Sciatic nerve (tissue), 2 donors: ENCODE measurements at regions not wholly inside any gene's neighbourhood (a gene's known extent, or its start where the extent isn't known, plus 50 kb on each side); places are given as distances from the start of the nearest gene placed in this dataset.

Experiments used
- ATAC-seq: fragments of 200-7000 bp; cut with Tn5 transposase; one replicate; pipeline ENCODE4 v1.9.1; 2020; ENCODE audit warnings: mild to moderate bottlenecking, moderate library complexity
- DNase-seq: peaks from one replicate; pipeline ENCODE4 v3.0.0-alpha.2; 2020; ENCODE audit warnings: low spot score
- intact Hi-C: fragments of 100-400 bp; cut with DNase I; formaldehyde crosslinking; loops from one replicate; pipeline ENCODE4 v1.14.2; 2022
- donor health status: DM: no; HTN: no; CAD: no.
- donor health status: DM: no; HTN: no; CAD: no.

DNA sequence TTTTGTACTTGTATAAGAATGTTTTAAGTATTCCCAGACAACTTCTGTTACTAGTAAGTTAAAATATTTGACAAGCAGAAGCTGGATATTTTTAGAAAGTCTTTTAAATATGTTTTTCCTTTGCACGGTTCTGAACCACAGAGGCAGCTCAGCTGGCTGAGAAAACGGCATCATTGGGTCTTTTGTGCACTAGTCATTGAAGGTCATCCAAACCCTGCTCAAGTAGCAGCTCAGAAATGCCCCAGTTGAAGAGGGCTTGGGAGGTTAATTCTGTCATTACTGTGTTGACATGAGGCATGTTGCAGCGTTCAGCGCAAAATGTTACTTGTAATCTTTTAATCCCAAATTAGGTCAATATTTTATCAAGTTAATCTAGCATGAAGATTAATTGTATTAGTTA lies 383.7 kb upstream of the FAM241A start:
- DNase-seq (no peak), ATAC-seq (no peak)
- intact Hi-C loops, result no loop called here

DNA sequence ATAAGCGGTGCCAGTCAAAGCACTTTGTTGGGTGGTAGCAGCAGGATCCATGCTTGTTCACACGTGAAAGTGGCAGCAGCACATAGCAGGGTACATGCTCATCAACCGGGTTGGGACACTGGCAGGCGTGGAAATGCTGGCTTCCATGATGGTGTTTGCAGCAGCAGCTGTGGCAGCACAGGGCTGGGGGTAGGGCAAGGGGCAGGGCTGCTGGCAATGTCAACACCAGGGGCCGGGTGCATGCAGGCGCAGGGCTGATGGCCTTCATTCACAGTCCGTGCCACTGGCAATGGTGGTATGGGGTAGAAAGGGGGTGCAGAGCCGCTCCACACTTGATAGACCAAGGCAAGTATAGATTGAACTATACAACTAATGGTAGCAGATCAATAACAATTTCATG lies 374.7 kb upstream of the FAM241A start:
- DNase-seq (no peak), ATAC-seq (no peak)
- intact Hi-C loops, result no loop called here

DNA sequence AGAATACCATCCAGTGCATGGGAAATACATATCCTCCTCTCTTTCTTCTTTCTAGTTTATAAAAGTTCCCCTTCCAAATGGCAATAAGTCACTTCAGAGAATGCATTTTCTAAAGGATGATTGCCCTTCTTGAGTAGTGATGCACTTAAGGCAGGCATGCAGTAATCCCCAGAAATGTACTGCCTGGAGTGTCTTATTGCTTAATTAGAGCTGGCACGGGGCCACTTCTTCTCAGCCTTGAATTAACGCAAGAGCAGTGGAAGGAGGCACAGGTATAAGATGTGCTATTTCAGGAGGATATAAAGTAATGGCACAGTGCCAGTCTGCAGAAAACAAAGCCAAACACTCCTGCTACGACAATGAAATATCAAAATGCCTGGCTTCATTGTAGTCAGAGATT lies 371.4 kb upstream of the FAM241A start:
- DNase-seq, result no peak
- no peak for ATAC-seq
- intact Hi-C loops, result no loop called here

DNA sequence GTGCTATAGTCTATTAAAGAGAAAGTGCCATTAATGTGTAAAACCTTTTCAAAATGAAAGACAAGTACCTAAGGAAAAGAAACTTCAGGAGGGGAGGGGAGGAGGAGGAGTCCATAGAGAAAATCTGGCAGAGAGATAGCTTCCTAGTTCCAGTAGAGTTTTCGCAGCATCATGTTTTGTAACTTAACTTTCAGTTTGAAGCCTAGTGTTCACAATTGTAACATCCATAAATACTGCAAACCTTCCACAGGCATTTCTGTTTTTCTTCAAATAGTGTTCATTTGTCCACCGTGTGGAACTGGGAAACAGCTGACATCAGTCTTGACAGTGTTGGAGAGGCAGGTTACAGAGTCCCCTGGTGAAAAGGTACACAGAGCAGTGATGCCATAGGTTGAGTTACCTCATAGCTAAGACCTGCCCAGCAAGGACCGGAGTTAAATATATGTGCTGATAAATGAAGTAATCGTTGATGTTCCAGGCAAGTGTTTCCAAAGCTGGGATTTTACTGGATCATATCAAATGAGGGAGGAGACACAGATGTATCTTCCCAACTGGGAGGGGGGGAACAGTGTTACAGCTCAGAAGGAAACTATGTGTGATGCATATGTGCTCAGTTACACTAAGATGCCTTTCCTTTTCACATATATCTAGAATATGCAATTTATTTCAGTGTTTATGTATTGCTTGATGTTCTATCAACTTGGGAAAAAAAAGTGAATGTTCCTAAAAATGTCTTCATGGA lies 369.5 kb upstream of the FAM241A start:
- ATAC-seq (no peak), DNase-seq (no peak)
- intact Hi-C loops, result no loop called here

DNA sequence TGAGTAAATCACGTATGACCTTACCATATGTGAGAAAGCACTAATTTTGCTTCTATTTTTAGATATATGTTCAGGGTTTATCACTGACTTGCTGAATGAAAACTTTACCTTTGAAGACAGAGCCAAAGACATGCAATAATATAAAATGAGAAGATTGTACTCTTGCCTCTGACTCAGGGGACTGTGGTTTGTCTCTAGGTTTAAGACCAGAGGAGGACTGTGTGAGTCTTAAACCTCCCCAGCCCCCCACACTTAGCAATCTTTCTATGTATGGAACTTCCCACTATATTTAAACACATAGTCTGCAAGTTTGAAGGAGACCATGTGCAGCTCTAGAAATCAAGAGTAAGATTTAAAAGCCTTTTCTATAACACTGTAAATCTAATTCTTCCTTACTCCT lies 368.7 kb upstream of the FAM241A start:
- DNase-seq (no peak), ATAC-seq (no peak)
- intact Hi-C loops, result no loop called here

DNA sequence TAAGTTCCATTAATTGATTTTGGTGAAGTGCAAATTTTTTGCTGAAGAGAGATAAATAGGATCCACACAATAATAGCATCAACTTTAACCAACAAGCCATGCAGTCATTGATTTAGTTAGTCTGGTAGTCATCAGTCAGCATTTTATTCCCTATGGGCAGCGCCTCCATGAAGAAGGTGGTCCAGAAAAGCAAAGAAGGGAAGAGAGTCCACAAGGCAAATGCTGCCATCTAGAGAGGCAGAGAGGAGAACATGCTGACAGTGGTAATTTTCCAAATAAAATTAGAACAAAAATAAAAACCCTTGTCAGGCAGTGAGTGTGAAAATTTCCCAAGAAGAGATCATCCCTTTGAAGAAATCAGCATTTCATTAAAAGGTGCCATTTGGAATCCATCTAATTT lies 366.7 kb upstream of the FAM241A start:
- intact Hi-C loops, result no loop called here
- DNase-seq, result no peak
- ATAC-seq, result no peak

DNA sequence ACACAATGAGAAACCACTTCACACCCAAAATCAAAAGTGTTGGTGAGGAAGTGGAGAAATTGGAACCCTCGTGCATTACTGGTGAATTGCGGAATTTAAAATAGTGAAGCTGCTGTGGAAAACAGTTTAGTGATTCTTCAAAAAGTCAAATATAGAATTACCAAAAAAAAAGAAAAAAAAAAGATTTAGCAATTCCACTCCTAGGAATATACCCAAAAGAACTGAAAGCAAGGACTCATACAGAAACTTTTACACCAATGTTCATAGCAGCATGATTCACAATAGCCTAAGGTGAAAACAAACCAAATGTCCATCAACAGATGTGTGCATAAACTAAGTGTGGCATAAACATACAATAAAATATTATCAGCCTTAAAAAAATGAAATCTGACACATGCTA lies 364.3 kb upstream of the FAM241A start:
- no peak for DNase-seq
- intact Hi-C loops, result no loop called here
- ATAC-seq, result no peak

DNA sequence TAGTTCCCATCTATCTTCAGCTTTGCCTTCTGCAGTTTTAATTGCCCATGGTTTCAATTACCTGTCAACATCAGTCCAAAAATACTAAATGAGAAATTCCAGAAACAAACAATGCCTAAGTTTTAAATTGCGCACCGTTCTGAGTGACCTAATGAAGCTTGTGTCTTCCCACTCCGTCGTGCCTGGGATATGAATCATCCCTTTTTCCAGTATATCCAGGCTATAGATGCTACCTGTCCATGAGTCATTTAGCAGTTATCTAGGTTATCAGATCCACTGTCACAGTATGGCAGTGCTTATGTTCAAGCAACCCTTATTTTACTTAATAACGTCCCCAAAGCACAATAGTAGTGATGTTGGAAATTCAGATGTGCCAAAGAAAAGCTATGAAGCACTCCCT lies 363.6 kb upstream of the FAM241A start:
- no peak for ATAC-seq
- intact Hi-C loops, result no loop called here
- DNase-seq, result no peak

DNA sequence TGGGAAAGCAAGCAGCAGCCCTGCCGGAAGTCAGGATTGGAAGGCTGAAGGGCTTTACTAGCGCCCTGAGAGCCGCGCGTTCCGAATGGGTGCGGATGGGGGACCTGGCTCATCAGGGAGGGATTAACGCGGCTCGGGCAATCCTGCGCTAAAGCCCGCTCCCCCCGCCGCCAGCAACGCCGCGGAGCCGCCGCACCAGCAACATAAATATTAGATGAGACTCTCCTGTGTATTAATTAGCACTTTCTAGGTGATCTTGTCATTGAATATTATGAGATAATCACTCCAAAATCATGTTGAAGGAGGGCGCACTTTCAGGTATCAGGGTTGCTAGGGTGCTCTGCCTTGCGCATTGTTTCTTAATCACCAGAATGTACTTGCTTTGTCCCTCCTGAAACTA lies 357.2 kb upstream of the FAM241A start:
- no peak for ATAC-seq
- intact Hi-C loops, result loop anchor here (5.0 kb wide), 1 partner anchor 709 kb away; no protein-coding TSS in a partner anchor
- no peak for DNase-seq

DNA sequence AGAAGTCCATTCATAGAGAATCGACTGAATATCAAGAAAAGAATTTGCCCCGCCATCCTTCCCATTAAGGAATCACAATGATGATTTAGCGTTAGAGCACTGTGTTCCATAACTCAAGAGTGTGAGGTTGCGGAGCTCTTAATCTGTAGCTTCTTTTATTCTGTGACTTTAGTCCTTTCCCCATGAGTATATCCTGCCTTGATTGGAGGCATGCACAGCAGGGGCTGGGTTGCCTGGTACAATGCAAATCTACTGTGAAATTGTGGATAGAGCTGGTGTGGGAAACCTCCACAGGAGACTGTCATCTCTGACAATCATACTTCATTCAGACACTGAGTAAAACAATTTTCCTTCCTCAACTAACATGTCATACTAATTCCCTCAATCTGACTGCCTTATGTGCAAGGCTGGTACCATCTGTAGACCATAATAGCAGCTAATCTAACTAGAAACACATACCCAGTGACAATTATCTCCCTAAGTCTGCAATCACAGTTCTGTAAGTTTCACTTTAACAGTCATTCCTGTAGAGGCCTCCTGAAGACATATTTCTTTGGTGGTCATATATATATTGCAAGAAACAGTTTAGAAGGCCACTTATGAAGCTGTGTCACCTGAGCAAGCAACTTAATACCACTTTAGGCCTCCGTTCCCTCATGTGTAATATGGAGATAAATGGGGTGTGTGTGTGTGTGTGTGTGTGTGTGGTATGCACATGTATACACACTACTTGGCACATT lies 355.2 kb upstream of the FAM241A start:
- DNase-seq (no peak), ATAC-seq (no peak)
- intact Hi-C loops, result loop anchor here (5.0 kb wide), 1 partner anchor 707 kb away; no protein-coding TSS in a partner anchor

DNA sequence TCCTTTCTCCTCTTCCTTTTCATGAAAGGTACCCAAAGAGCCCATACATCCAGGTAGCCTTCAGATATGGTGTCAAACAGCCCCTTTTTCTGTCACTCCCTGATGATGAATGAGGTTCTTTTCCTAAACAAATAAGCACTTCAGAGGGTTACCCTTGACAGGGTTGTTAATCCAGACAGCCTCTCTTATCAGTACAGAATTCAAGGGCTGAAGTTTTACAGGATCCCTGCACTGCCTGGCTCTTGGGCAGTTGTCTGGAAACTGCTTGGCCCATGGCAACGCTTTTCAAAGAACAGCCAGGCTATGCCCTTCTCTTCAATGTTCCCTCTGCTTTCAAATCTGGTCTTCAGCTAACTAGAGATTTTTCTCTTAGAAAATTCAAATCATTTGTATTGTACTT lies 352.6 kb upstream of the FAM241A start:
- DNase-seq, result no peak
- no peak for ATAC-seq
- intact Hi-C loops, result no loop called here

DNA sequence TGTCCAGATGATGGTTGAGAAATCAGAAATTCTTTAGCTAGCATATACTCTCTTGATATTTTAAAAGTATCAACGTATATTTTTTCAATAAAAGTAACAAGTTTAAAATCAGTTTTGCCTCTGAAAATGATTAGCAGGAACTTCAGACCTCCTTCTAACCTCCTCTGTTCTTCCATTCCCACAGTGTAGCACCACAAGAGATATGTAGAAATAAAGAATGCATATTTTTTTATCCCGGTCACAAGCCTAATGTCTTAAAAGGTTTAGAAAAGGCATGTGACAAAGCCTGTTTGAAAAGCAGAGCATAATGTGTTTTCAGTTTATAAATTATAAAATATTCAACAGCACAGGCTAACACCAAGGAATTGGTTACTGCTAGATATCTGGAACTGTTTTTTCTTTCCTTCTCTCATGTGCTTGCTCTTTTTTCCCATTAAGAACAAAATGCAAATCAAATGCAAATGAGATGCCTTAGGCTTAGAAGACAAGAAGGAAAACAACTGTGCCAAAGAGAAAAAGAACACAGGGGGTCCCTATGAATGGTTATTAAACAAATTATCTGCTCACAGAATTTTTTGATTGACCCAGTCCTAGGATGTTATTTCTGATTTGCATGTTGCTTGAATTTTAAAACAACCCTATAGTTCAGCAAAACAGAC lies 351.7 kb upstream of the FAM241A start:
- ATAC-seq (no peak), DNase-seq (no peak)
- intact Hi-C loops, result no loop called here

DNA sequence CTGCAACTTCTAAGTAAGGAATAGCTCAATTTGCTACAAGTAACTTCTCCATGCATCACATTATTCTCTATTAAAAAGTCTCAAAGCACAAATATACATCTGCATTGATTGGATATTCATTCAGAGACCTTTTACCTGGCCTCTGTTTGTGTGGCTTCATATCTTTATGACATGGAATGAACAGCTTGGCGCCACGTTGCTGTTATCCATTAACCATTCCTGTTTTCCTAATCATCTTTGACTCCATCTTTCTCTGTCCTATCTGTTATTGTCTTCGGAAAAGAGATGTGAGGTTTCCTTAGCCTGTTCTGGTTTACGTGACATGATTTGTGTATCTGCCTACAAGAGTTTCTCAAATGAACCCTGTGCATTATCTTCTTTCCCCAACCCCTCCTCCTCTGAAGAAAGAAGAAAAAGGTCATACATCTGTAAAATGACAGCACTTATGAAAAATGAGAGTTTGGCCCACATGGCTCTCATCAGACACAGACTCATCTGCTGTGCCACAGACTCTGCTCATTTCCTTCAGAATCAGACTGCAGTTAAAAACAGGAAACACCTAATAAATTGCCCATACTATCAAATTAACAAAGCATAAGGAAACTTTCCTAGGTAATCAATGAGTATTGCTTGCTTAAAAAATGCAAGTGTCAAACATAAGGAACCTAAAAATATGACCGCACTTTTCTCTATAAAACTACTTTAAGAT lies 347.6 kb upstream of the FAM241A start:
- intact Hi-C loops, result no loop called here
- DNase-seq, result no peak
- no peak for ATAC-seq

DNA sequence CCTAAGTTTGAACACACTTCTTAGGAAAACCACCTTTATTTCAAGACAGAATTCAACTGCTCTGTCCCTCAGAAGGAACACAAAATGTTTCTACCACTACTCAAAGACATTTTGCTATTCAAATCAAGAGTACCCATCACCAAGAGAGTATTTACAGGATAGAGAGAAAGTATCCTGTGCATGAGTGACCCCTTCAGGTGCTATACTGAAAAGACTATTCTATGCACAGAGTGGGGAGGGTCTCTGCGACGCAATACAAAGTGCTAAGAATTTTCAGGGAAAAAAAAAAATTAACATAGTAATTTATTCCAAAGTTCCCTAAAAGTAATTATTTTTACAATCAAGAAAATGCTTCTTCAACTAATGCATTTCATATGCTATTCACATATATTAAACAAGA lies 346.4 kb upstream of the FAM241A start:
- intact Hi-C loops, result no loop called here
- ATAC-seq (no peak), DNase-seq (no peak)

DNA sequence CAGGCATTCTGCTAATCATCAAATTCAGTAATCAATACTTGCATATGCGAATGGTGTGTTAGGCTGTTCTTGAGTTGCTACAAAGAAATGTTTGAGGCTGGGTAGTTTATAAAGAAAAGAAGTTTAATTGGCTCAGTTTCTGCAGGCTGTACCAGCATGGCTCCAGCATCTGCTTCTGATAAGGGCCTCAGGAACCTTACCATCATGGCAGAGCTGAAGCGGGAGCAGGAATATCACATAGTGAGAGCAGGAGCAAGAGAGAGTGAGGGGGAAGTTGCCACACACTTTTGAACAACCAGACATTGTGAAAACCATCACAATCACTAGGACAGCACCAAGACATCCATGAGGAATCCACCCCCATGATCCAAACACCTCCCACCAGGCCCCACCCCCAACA lies 344.7 kb upstream of the FAM241A start:
- no peak for DNase-seq
- ATAC-seq, result no peak
- intact Hi-C loops, result no loop called here

DNA sequence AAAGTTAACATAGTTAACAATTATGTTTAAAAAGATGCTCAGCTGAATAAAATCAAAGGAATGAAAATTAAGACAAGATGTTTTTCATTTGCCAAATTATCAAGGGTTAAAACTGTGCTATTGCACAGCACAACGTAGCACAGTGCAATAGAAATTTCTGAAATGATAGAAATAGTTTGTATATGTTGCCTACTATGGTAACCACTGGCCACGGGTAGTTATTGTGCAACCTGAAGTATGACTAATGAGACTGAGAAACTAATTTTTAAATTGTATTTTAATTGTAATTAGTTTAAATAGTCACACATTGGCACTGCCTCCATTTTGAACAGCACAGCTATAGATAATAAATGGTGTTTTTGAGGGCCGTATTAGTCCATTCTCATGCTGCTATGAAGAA lies 343.1 kb upstream of the FAM241A start:
- DNase-seq (no peak), ATAC-seq (no peak)
- intact Hi-C loops, result no loop called here

DNA sequence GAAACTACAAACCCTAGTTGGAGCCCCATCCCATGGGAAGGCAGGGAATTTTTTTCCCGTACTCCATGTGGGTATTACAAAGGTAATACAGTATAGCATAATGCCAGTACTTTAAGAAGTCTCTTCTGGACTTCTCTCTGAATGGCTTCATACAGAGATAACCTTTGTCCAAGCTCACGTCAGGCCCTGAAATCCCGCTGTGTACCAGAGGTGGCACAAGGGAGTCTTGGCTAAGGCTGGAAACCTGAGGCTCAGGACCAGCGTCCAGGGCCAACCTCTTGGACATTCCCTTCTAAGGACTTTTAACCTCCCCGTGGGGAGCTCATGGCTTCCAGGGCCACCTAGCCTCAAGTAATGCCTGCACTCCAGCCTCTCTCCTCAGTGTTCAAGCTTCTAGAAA lies 338.9 kb upstream of the FAM241A start:
- DNase-seq (no peak), ATAC-seq (no peak)
- intact Hi-C loops, result no loop called here

DNA sequence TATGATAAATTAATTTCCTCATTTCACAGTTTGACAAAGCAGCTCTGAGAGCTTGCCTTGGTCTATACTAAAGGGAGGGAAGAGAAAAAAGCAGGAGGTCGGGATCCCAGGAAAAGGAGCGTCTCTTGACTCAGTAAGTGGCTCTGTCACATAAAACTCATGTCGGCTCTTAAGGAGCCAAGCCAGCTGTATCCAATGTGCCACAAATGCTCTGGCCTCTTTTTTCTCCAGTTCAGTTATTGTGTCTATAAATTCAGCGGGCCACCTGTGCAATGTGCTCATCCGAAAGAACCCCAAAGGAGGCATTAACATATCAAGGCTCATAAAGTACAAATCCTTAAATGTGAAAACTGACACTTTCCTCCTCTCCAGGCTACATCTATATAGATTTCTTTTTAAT lies 337.7 kb upstream of the FAM241A start:
- no peak for ATAC-seq
- no peak for DNase-seq
- intact Hi-C loops, result no loop called here

DNA sequence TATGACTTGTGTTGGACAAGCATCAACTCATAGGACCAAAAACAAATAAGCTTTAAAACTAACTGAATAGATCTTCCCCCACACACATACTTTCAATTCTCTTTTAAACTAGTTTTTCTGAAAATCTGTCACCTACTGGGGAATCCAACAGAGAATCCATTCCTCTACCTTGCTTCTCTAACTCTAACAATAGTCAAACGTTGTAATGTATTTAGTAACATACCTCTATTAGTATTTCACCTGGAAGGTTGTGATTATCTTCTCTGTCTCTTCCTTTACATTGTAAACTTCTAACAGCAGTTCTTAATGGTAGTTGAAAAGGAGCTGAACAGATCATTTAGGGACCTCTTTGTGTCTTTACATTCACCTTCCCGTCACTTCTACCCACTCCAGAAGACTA lies 337.1 kb upstream of the FAM241A start:
- no peak for ATAC-seq
- DNase-seq, result no peak
- intact Hi-C loops, result no loop called here

DNA sequence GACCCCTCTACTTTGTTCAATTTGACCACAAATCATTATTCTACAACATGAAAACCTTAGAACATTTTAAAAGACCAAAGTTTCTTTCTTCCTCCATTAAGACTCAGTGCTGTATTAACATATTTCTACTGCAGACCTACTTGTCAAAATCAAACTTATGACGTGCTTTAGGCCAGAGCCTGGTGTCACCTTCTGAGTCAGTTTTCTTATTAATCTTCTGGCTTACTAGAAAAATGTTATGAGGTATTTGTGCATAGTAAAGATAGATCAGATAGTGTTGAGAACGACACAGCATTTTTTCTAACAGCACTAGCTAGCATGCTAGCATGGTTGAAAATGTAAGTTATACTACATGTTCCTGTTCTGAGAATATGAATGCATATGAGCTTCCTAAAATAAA lies 333.6 kb upstream of the FAM241A start:
- ATAC-seq (no peak), DNase-seq (no peak)
- intact Hi-C loops, result no loop called here
